HEK293 (cell line): ENCODE measurements at regions not wholly inside any gene's neighbourhood (a gene's known extent, or its start where the extent isn't known, plus 50 kb on each side); places are given as distances from the start of the nearest gene placed in this dataset.

Source experiments
- OSR2 ChIP-seq: fragments of 450-650 bp; formaldehyde crosslinking; IDR thresholded peaks from 2 replicates; pipeline ENCODE4 v1.5.1; 2016; ENCODE audit warnings: missing biosample characterization, missing genetic modification characterization
- ZNF202 ChIP-seq: fragments of 450-650 bp; formaldehyde crosslinking; IDR thresholded peaks from 2 replicates; pipeline ENCODE4 v1.5.1; 2016; ENCODE audit warnings: missing biosample characterization, missing genetic modification characterization, borderline replicate concordance
- ZNF354C ChIP-seq: fragments of 450-650 bp; formaldehyde crosslinking; IDR thresholded peaks from 2 replicates; pipeline ENCODE4 v1.5.1; 2016; ENCODE audit warnings: missing biosample characterization, missing genetic modification characterization, low read depth, borderline replicate concordance
- ZNF426 ChIP-seq: fragments of 450-650 bp; formaldehyde crosslinking; IDR thresholded peaks from 2 replicates; pipeline ENCODE4 v1.5.1; 2017; ENCODE audit warnings: missing biosample characterization, missing genetic modification characterization, mild to moderate bottlenecking, inconsistent platforms, moderate library complexity
- ZNF501 ChIP-seq: fragments of 450-650 bp; formaldehyde crosslinking; IDR thresholded peaks from 2 replicates; pipeline ENCODE4 v1.5.1; 2016; ENCODE audit warnings: missing biosample characterization, missing genetic modification characterization
- ZNF660 ChIP-seq: fragments of 450-650 bp; IDR thresholded peaks from 2 replicates; pipeline ENCODE4 v1.5.1; 2018; ENCODE audit warnings: missing biosample characterization, mild to moderate bottlenecking, missing genetic modification characterization
- ZNF677 ChIP-seq: fragments of 450-650 bp; IDR thresholded peaks from 2 replicates; pipeline ENCODE4 v1.5.0; 2018; ENCODE audit warnings: missing biosample characterization, mild to moderate bottlenecking, missing genetic modification characterization, moderate library complexity
- TF ChIP-seq, protein P1 (sequence below): fragments of 450-650 bp; formaldehyde crosslinking; conservative IDR thresholded peaks from 2 replicates; pipeline ENCODE4 v1.5.1; 2016; ENCODE audit warnings: low read depth, missing biosample characterization, missing genetic modification characterization
- TF ChIP-seq, protein P2 (sequence below): fragments of 450-650 bp; formaldehyde crosslinking; IDR thresholded peaks from 2 replicates; pipeline ENCODE4 v1.5.1; 2016; ENCODE audit warnings: missing biosample characterization, missing genetic modification characterization
- TF ChIP-seq, protein P3 (sequence below): fragments of 450-650 bp; formaldehyde crosslinking; IDR thresholded peaks from 2 replicates; pipeline ENCODE4 v1.5.1; 2016; ENCODE audit warnings: missing biosample characterization, missing genetic modification characterization

DNA sequence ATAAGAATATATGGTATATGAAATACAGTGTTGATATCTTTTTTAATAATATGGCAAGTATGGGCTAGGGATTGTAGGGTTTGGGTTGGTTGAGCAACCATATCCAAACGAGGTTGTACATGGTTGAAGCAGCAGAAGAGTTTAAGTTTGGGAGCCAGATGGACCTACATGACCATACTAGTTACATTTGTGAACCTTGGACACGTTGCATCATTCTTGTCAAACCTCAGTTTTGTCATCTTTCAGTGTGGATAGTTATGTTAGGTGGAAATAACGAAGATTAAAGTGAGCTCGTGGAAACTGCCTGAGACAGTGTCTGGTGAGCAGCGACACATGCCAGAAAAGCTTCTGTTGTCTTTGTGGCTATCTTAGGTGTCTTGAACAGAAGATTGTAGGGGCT lies 307.1 kb upstream of the KIRREL3 start:
- no peak for TF ChIP-seq ZNF354C (tag by site-specific recombination)
- TF ChIP-seq ZNF660 (tag by site-specific recombination) = no peak
- no peak for TF ChIP-seq ZNF426 (tag by site-specific recombination)
- no peak for TF ChIP-seq ZNF677 (tag by site-specific recombination)
- TF ChIP-seq ZNF501 = no peak
- TF ChIP-seq, protein P1, sequence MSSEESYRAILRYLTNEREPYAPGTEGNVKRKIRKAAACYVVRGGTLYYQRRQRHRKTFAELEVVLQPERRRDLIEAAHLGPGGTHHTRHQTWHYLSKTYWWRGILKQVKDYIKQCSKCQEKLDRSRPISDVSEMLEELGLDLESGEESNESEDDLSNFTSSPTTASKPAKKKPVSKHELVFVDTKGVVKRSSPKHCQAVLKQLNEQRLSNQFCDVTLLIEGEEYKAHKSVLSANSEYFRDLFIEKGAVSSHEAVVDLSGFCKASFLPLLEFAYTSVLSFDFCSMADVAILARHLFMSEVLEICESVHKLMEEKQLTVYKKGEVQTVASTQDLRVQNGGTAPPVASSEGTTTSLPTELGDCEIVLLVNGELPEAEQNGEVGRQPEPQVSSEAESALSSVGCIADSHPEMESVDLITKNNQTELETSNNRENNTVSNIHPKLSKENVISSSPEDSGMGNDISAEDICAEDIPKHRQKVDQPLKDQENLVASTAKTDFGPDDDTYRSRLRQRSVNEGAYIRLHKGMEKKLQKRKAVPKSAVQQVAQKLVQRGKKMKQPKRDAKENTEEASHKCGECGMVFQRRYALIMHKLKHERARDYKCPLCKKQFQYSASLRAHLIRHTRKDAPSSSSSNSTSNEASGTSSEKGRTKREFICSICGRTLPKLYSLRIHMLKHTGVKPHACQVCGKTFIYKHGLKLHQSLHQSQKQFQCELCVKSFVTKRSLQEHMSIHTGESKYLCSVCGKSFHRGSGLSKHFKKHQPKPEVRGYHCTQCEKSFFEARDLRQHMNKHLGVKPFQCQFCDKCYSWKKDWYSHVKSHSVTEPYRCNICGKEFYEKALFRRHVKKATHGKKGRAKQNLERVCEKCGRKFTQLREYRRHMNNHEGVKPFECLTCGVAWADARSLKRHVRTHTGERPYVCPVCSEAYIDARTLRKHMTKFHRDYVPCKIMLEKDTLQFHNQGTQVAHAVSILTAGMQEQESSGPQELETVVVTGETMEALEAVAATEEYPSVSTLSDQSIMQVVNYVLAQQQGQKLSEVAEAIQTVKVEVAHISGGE (tag by site-specific recombination) = no peak
- TF ChIP-seq ZNF202 (tag by site-specific recombination) = no peak
- TF ChIP-seq, protein P2, sequence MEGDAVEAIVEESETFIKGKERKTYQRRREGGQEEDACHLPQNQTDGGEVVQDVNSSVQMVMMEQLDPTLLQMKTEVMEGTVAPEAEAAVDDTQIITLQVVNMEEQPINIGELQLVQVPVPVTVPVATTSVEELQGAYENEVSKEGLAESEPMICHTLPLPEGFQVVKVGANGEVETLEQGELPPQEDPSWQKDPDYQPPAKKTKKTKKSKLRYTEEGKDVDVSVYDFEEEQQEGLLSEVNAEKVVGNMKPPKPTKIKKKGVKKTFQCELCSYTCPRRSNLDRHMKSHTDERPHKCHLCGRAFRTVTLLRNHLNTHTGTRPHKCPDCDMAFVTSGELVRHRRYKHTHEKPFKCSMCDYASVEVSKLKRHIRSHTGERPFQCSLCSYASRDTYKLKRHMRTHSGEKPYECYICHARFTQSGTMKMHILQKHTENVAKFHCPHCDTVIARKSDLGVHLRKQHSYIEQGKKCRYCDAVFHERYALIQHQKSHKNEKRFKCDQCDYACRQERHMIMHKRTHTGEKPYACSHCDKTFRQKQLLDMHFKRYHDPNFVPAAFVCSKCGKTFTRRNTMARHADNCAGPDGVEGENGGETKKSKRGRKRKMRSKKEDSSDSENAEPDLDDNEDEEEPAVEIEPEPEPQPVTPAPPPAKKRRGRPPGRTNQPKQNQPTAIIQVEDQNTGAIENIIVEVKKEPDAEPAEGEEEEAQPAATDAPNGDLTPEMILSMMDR = no peak
- no peak for TF ChIP-seq OSR2
- TF ChIP-seq, protein P3, sequence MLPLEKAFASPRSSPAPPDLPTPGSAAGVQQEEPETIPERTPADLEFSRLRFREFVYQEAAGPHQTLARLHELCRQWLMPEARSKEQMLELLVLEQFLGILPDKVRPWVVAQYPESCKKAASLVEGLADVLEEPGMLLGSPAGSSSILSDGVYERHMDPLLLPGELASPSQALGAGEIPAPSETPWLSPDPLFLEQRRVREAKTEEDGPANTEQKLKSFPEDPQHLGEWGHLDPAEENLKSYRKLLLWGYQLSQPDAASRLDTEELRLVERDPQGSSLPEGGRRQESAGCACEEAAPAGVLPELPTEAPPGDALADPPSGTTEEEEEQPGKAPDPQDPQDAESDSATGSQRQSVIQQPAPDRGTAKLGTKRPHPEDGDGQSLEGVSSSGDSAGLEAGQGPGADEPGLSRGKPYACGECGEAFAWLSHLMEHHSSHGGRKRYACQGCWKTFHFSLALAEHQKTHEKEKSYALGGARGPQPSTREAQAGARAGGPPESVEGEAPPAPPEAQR (tag by site-specific recombination) = no peak
